ENCODE measurements at regions not wholly inside any gene's neighbourhood (a gene's known extent, or its start where the extent isn't known, plus 50 kb on each side); places are given as distances from the start of the nearest gene placed in this dataset.

DNA sequence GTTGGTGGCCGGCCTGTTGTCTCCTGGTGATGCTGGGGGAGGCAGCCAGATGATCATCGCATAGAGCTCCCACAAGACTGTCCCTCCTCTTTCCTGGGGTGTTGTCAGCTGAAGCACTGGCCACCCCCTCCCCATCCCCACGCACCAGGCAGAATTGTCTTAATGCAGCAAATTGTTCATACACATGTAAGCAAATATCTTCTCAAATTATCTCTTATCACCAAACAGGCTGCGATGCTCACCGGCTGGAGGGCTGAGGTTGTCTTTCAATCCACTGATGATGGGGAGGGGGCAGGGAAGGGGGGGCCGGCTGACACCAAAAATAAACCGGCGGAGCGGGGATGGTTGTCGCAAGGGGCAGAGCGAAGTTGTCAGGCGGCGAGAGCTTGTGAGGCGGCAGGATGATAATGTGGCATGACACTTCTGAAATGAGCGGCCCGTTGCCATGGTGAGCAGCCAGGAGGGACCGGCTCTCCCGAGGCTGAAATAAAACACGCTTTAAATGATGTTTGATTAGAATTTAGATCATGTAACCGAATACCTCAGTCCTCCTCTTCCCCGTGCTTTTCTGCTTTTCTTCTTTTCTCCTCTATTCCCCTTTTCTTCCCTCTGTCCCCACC lies 59.8 kb downstream of the MRM1 start:
- Histone ChIP-seq H3K9ac (ENCODE audit: low read length) (no peak overlapping the region), H3K79me2 (ENCODE audit: insufficient read depth, low read length) (no peaks in the 10 kb centered on the region), H4K20me1 (ENCODE audit: insufficient read depth, low read length) (peaks cover 4% of the 10 kb centered on the region), H3K9me3 (ENCODE audit: insufficient read depth, low read depth, low read length) (peaks cover 3% of the 10 kb centered on the region), H3K27me3 (ENCODE audit: insufficient read depth, low read length) (peaks cover 26% of the 10 kb centered on the region), H2AFZ (ENCODE audit: low read depth, low read length) (no peak overlapping the region), H3K27ac (ENCODE audit: low read depth, low read length) (no peak overlapping the region), H3K36me3 (ENCODE audit: insufficient read depth, low read length) (no peaks in the 10 kb centered on the region), H3K4me1 (ENCODE audit: insufficient read depth, low read length) (peaks cover 3% of the 10 kb centered on the region), H3K4me3 (ENCODE audit: insufficient read depth, low read depth, low read length) (no peak overlapping the region), H3K4me2 (ENCODE audit: low read length) (no peak overlapping the region)
- Mint-ChIP-seq H3K27ac (ENCODE audit: unreplicated experiment) (no peak overlapping the region), H3K27me3 (ENCODE audit: low read depth, unreplicated experiment) (peaks cover 67% of the 10 kb centered on the region), H3K36me3 (ENCODE audit: low read depth, unreplicated experiment) (peaks cover 5% of the 10 kb centered on the region), H3K4me3 (ENCODE audit: unreplicated experiment) (no peak overlapping the region), H3K4me1 (ENCODE audit: low read depth, unreplicated experiment) (peaks cover 11% of the 10 kb centered on the region), H3K9me3 (ENCODE audit: unreplicated experiment) (peaks cover 2% of the 10 kb centered on the region)
- FAIRE-seq (no peak), DNase-seq (ENCODE audit: low read depth) (no peak)
- TF ChIP-seq, protein P1, sequence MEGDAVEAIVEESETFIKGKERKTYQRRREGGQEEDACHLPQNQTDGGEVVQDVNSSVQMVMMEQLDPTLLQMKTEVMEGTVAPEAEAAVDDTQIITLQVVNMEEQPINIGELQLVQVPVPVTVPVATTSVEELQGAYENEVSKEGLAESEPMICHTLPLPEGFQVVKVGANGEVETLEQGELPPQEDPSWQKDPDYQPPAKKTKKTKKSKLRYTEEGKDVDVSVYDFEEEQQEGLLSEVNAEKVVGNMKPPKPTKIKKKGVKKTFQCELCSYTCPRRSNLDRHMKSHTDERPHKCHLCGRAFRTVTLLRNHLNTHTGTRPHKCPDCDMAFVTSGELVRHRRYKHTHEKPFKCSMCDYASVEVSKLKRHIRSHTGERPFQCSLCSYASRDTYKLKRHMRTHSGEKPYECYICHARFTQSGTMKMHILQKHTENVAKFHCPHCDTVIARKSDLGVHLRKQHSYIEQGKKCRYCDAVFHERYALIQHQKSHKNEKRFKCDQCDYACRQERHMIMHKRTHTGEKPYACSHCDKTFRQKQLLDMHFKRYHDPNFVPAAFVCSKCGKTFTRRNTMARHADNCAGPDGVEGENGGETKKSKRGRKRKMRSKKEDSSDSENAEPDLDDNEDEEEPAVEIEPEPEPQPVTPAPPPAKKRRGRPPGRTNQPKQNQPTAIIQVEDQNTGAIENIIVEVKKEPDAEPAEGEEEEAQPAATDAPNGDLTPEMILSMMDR (IDR thresholded peaks at IDR 0.05; ENCODE audit: insufficient read depth, low read depth, low read length): no peak
- no peak for TF ChIP-seq EZH2 (IDR thresholded peaks at IDR 0.05; ENCODE audit: insufficient read depth, low read length)

DNA sequence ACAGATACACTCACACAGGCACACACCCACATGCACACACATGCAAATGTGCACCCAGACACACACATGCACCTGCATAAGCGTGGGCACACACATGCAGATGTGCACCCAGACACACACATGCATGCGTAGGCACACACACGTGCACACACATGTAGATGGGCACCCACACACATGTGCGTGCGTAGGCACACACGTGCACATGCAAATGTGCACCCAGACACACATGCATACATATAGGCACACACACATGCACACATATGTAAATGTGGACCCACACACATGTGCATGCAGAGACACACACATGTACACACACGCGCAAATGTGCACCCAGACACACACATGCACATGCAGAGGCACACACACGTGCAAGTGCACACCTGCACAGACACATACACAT lies 60.3 kb downstream of the MRM1 start:
- Histone ChIP-seq H3K27me3 (ENCODE audit: insufficient read depth, low read length) (peaks cover 23% of the 10 kb centered on the region), H3K4me3 (ENCODE audit: insufficient read depth, low read depth, low read length) (no peak overlapping the region), H3K4me1 (ENCODE audit: insufficient read depth, low read length) (peaks cover 3% of the 10 kb centered on the region), H3K9ac (ENCODE audit: low read length) (no peak overlapping the region), H3K27ac (ENCODE audit: low read depth, low read length) (no peak overlapping the region), H3K9me3 (ENCODE audit: insufficient read depth, low read depth, low read length) (peaks cover 3% of the 10 kb centered on the region), H2AFZ (ENCODE audit: low read depth, low read length) (no peak overlapping the region), H3K79me2 (ENCODE audit: insufficient read depth, low read length) (no peaks in the 10 kb centered on the region), H3K36me3 (ENCODE audit: insufficient read depth, low read length) (no peaks in the 10 kb centered on the region), H4K20me1 (ENCODE audit: insufficient read depth, low read length) (peaks cover 4% of the 10 kb centered on the region), H3K4me2 (ENCODE audit: low read length) (no peak overlapping the region)
- DNase-seq (ENCODE audit: low read depth) (no peak), FAIRE-seq (no peak)
- Mint-ChIP-seq H3K4me1 (ENCODE audit: low read depth, unreplicated experiment) (peaks cover 12% of the 10 kb centered on the region), H3K27me3 (ENCODE audit: low read depth, unreplicated experiment) (peaks cover 66% of the 10 kb centered on the region), H3K36me3 (ENCODE audit: low read depth, unreplicated experiment) (peaks cover 5% of the 10 kb centered on the region), H3K9me3 (ENCODE audit: unreplicated experiment) (peaks cover 2% of the 10 kb centered on the region), H3K4me3 (ENCODE audit: unreplicated experiment) (no peak overlapping the region), H3K27ac (ENCODE audit: unreplicated experiment) (no peak overlapping the region)
- TF ChIP-seq EZH2 (IDR thresholded peaks at IDR 0.05; ENCODE audit: insufficient read depth, low read length): no peak
- TF ChIP-seq, protein P1 (IDR thresholded peaks at IDR 0.05; ENCODE audit: insufficient read depth, low read depth, low read length): no peak

GRCh38 chr17:36665417-36665816 lies 64.0 kb downstream of the MRM1 start:
- Histone ChIP-seq H2AFZ (ENCODE audit: low read depth, low read length) (no peak overlapping the region), H3K36me3 (ENCODE audit: insufficient read depth, low read length) (no peaks in the 10 kb centered on the region), H4K20me1 (ENCODE audit: insufficient read depth, low read length) (peaks cover 4% of the 10 kb centered on the region), H3K27ac (ENCODE audit: low read depth, low read length) (no peak overlapping the region), H3K27me3 (ENCODE audit: insufficient read depth, low read length) (peaks cover 23% of the 10 kb centered on the region), H3K79me2 (ENCODE audit: insufficient read depth, low read length) (no peaks in the 10 kb centered on the region), H3K4me3 (ENCODE audit: insufficient read depth, low read depth, low read length) (no peak overlapping the region), H3K9ac (ENCODE audit: low read length) (no peak overlapping the region), H3K9me3 (ENCODE audit: insufficient read depth, low read depth, low read length) (peaks cover 3% of the 10 kb centered on the region), H3K4me1 (ENCODE audit: insufficient read depth, low read length) (no peaks in the 10 kb centered on the region), H3K4me2 (ENCODE audit: low read length) (no peak overlapping the region)
- peaks cover 2% of the 10 kb centered on the region for H3K9me3 Mint-ChIP-seq (ENCODE audit: unreplicated experiment)
- no peaks in the 10 kb centered on the region for H3K36me3 Mint-ChIP-seq (ENCODE audit: low read depth, unreplicated experiment)
- peak; percentile 10 for DNase-seq (ENCODE audit: low read depth)
- TF ChIP-seq EZH2 (IDR thresholded peaks at IDR 0.05; ENCODE audit: insufficient read depth, low read length): no peak
- TF ChIP-seq, protein P1 (IDR thresholded peaks at IDR 0.05; ENCODE audit: insufficient read depth, low read depth, low read length): no peak
- peaks cover 41% of the 10 kb centered on the region for H3K27me3 Mint-ChIP-seq (ENCODE audit: low read depth, unreplicated experiment)
- no peak overlapping the region for H3K4me3 Mint-ChIP-seq (ENCODE audit: unreplicated experiment)
- FAIRE-seq: no peak
- peaks cover 12% of the 10 kb centered on the region for H3K4me1 Mint-ChIP-seq (ENCODE audit: low read depth, unreplicated experiment)
- no peak overlapping the region for H3K27ac Mint-ChIP-seq (ENCODE audit: unreplicated experiment)
